Fibroblast of lung (primary cell): ENCODE measurements at regions not wholly inside any gene's neighbourhood (a gene's known extent, or its start where the extent isn't known, plus 50 kb on each side); places are given as distances from the start of the nearest gene placed in this dataset.

ENCODE experiments used
- DNase-seq, 2 donors: peaks; one replicate each; pipeline versions ENCODE4 v3.0.0 to v3.0.0-alpha.2; 2010; ENCODE audit warnings: low read depth in 2 of 2
- H2AFZ ChIP-seq: 2 replicates; pipeline ENCODE4 v1.5.1; 2012; ENCODE audit warnings: low read length, control low read depth, inconsistent platforms
- H3K27ac ChIP-seq: 2 replicates; pipeline ENCODE4 v1.5.1; 2011; ENCODE audit warnings: low read length, control low read depth; ENCODE audit not compliant: insufficient read depth
- H3K27me3 ChIP-seq: 2 replicates; pipeline ENCODE4 v1.5.1; 2011; ENCODE audit warnings: mild to moderate bottlenecking, low read length; ENCODE audit not compliant: control insufficient read depth, insufficient read depth
- H3K36me3 ChIP-seq: 2 replicates; pipeline ENCODE4 v1.5.1; 2011; ENCODE audit warnings: low read length; ENCODE audit not compliant: control insufficient read depth, insufficient read depth
- H3K4me1 ChIP-seq: 2 replicates; pipeline ENCODE4 v1.5.1; 2011; ENCODE audit warnings: low read length; ENCODE audit not compliant: control insufficient read depth, insufficient read depth; ENCODE audit errors: extremely low read depth
- H3K4me2 ChIP-seq: 2 replicates; pipeline ENCODE4 v1.5.1; 2011; ENCODE audit warnings: low read length, control low read depth; ENCODE audit not compliant: insufficient read depth; ENCODE audit errors: extremely low read depth
- H3K4me3 ChIP-seq, 4 experiments: fragments of 200-600 bp in 1 of 4; sonication (generic) in 1 of 4; replicated peaks in 1 of 4; 2 replicates each; pipeline ENCODE4 v1.5.1; 2011 to 2016; ENCODE audit warnings: low read length in 4 of 4, low read depth in 3 of 4, mild to moderate bottlenecking in 3 of 4, control low read depth in 2 of 4, inconsistent platforms in 1 of 4, mixed read lengths in 1 of 4; ENCODE audit not compliant: insufficient read depth in 1 of 4; ENCODE audit errors: control extremely low read depth in 1 of 4
- H3K79me2 ChIP-seq: 2 replicates; pipeline ENCODE4 v1.5.1; 2012; ENCODE audit warnings: mild to moderate bottlenecking, low read length, inconsistent platforms; ENCODE audit not compliant: control insufficient read depth, insufficient read depth
- H3K9ac ChIP-seq: 2 replicates; pipeline ENCODE4 v1.5.1; 2011; ENCODE audit warnings: mild to moderate bottlenecking, low read length, control low read depth; ENCODE audit not compliant: insufficient read depth
- H3K9me3 ChIP-seq: 2 replicates; pipeline ENCODE4 v1.5.1; 2012; ENCODE audit warnings: low read depth, low read length; ENCODE audit not compliant: control insufficient read depth, insufficient read depth
- H4K20me1 ChIP-seq: 2 replicates; pipeline ENCODE4 v1.5.1; 2011; ENCODE audit warnings: low read length; ENCODE audit not compliant: control insufficient read depth, insufficient read depth; ENCODE audit errors: extremely low read depth
- EZH2 ChIP-seq: IDR thresholded peaks from 2 replicates; pipeline ENCODE4 v1.5.1; 2012; ENCODE audit warnings: low read length, control low read depth, mild to moderate bottlenecking; ENCODE audit errors: missing control alignments
- TF ChIP-seq, protein P1 (sequence below), 2 donors: IDR thresholded peaks in 1 of 2; conservative IDR thresholded peaks in 1 of 2; 1 replicate in 1 of 2; 2 replicates in 1 of 2; pipeline ENCODE4 v1.5.1; 2011 to 2012; ENCODE audit warnings: low read length in 2 of 2, control low read depth in 1 of 2, inconsistent platforms in 1 of 2, low read depth in 1 of 2, mild to moderate bottlenecking in 1 of 2

DNA sequence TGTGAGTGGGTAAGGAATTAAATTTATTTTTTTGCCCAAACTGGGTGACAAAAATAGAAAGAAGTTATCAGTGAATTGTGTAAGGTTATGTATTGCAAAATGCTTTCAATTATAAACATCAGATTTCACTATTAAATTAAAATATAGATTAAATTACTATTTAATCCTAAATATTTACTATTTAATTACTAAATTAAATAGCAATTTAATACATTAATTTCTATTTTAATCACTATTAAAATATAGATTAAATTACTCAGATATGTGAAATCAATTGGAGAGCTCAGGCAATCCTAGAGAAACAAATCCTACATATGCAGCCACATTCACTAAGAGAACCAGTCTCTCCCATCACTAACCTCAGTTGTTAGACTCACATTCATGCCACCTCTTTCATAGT is 2075.8 kb downstream of the MRPL39 start:
- Histone ChIP-seq H3K79me2 (no peaks in the 10 kb centered on the region), H3K4me2 (no peak overlapping the region), H3K36me3 (no peaks in the 10 kb centered on the region), H2AFZ (no peak overlapping the region), H3K9ac (no peak overlapping the region), H3K9me3 (no peaks in the 10 kb centered on the region), H4K20me1 (no peaks in the 10 kb centered on the region), H3K27ac (no peak overlapping the region), H3K4me1 (no peaks in the 10 kb centered on the region), H3K27me3 (no peaks in the 10 kb centered on the region), H3K4me3 (no peak overlapping the region)
- TF ChIP-seq, protein P1, sequence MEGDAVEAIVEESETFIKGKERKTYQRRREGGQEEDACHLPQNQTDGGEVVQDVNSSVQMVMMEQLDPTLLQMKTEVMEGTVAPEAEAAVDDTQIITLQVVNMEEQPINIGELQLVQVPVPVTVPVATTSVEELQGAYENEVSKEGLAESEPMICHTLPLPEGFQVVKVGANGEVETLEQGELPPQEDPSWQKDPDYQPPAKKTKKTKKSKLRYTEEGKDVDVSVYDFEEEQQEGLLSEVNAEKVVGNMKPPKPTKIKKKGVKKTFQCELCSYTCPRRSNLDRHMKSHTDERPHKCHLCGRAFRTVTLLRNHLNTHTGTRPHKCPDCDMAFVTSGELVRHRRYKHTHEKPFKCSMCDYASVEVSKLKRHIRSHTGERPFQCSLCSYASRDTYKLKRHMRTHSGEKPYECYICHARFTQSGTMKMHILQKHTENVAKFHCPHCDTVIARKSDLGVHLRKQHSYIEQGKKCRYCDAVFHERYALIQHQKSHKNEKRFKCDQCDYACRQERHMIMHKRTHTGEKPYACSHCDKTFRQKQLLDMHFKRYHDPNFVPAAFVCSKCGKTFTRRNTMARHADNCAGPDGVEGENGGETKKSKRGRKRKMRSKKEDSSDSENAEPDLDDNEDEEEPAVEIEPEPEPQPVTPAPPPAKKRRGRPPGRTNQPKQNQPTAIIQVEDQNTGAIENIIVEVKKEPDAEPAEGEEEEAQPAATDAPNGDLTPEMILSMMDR (conservative IDR thresholded peaks at IDR 0.05 in 1 of 2, IDR thresholded peaks at IDR 0.05 in 1 of 2; ENCODE audit: low read depth in 1 of 2, low read length in 2 of 2) = no peak
- TF ChIP-seq EZH2 = no peak
- no peak for DNase-seq

DNA sequence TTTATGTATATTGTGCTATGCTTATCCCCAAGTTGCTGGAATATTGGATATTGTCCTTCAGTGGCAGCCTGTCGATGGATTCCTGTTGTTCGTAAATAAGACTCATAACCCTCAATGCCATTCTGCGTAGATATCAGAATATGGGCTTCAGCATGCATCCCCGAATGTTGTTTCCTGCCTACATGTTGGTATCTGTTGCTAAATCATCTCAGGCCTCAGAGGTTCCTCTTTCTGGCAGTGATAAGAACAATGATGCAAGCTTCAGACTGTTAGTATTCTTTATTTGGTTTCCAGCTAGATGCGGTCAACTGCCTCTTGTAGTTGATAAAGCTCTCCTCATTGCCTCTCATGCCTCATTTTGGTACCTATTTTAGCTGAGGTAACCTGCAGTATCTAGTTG is 2082.6 kb downstream of the MRPL39 start:
- H3K36me3 ChIP-seq = no peaks in the 10 kb centered on the region
- H3K27ac ChIP-seq = no peak overlapping the region
- H3K4me3 ChIP-seq = no peak overlapping the region
- DNase-seq = no peak
- no peak overlapping the region for H2AFZ ChIP-seq
- no peak overlapping the region for H3K9ac ChIP-seq
- H3K27me3 ChIP-seq = no peaks in the 10 kb centered on the region
- H4K20me1 ChIP-seq = no peaks in the 10 kb centered on the region
- no peaks in the 10 kb centered on the region for H3K4me1 ChIP-seq
- no peaks in the 10 kb centered on the region for H3K79me2 ChIP-seq
- no peak overlapping the region for H3K4me2 ChIP-seq
- no peaks in the 10 kb centered on the region for H3K9me3 ChIP-seq
- no peak for TF ChIP-seq EZH2
- TF ChIP-seq, protein P1 (conservative IDR thresholded peaks at IDR 0.05 in 1 of 2, IDR thresholded peaks at IDR 0.05 in 1 of 2; ENCODE audit: low read depth in 1 of 2, low read length in 2 of 2) = no peak

DNA sequence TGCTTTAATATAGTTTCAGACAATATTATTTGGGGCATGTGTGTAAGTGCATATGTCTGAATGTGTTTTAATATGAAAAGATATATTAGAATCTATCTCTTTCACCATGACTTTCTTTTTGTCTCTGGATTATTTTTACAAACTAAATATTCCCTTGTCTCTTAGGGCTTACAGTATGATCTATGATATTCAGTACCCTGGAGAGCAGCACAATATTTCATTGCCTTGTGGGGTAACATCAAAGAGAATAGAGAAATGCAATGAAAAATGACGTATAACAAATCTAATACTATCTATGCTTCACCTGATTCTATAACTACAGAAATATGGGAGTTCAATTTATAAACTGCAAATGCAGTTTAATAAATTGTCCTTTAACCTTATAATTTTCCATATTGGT is 2084.5 kb downstream of the MRPL39 start:
- Histone ChIP-seq H2AFZ (no peak overlapping the region), H3K27me3 (no peaks in the 10 kb centered on the region), H3K9ac (no peak overlapping the region), H3K4me2 (no peak overlapping the region), H3K79me2 (no peaks in the 10 kb centered on the region), H3K27ac (no peak overlapping the region), H3K4me3 (no peak overlapping the region), H3K36me3 (no peaks in the 10 kb centered on the region), H3K9me3 (no peaks in the 10 kb centered on the region), H4K20me1 (no peaks in the 10 kb centered on the region), H3K4me1 (no peaks in the 10 kb centered on the region)
- no peak for TF ChIP-seq EZH2
- TF ChIP-seq, protein P1 (conservative IDR thresholded peaks at IDR 0.05 in 1 of 2, IDR thresholded peaks at IDR 0.05 in 1 of 2; ENCODE audit: low read depth in 1 of 2, low read length in 2 of 2) = no peak
- DNase-seq = no peak
